A673 (cell line): ENCODE measurements at regions not wholly inside any gene's neighbourhood (a gene's known extent, or its start where the extent isn't known, plus 50 kb on each side); places are given as distances from the start of the nearest gene placed in this dataset.

Experiments used
- CTCF ChIP-seq: fragments of 300-800, 200-600 bp; sonication (generic); conservative IDR thresholded peaks from 2 replicates; pipeline ENCODE4 v1.5.1; 2017; ENCODE audit warnings: low read depth, mild to moderate bottlenecking, antibody characterized with exemption, low read length, moderate library complexity, mixed read lengths
- EZH2 ChIP-seq: fragments of 200-600 bp; sonication (generic); IDR thresholded peaks from 2 replicates; pipeline ENCODE4 v1.6.1; 2017; ENCODE audit warnings: borderline replicate concordance, low read depth, mild to moderate bottlenecking, mixed read lengths, antibody characterized with exemption, low read length; ENCODE audit not compliant: poor library complexity, severe bottlenecking

GRCh38 chr6:11640486-11640885 is 102.9 kb downstream of the TMEM170B start:
- TF ChIP-seq CTCF = no peak
- no peak for TF ChIP-seq EZH2
